VCaP (cell line): ENCODE measurements at regions not wholly inside any gene's neighbourhood (a gene's known extent, or its start where the extent isn't known, plus 50 kb on each side); places are given as distances from the start of the nearest gene placed in this dataset.

Experiments
- H3K27ac ChIP-seq: fragments of 450-650 bp; 2 replicates; pipeline ENCODE4 v1.5.1; 2017
- CTCF ChIP-seq: fragments of 450-650 bp; conservative IDR thresholded peaks from 2 replicates; pipeline ENCODE4 v1.5.1; 2017; ENCODE audit warnings: mild to moderate bottlenecking, moderate library complexity

GRCh38 chr9:86867804-86868313, 79.4 kb downstream of the GAS1 start:
- no peak for TF ChIP-seq CTCF
- 0 out of 2 replicates have a peak overlapping the region, but pooled peaks have one; percentile 6 for H3K27ac ChIP-seq

- no peak for TF ChIP-seq CTCF
Measured at GRCh38 chr9:86865952-86866351, 81.4 kb downstream of the GAS1 start.

GRCh38 chr9:86860006-86860405, 87.3 kb downstream of the GAS1 start:
- no peak for TF ChIP-seq CTCF
- no peak overlapping the region for H3K27ac ChIP-seq

More at GRCh38 chr9:86865952-86866351, 81.4 kb downstream of the GAS1 start:
- no peak overlapping the region for H3K27ac ChIP-seq

GRCh38 chr9:86859056-86859455, 88.2 kb downstream of the GAS1 start:
- TF ChIP-seq CTCF: no peak
- H3K27ac ChIP-seq: no peak overlapping the region

- H3K27ac ChIP-seq: no peak overlapping the region
- no peak for TF ChIP-seq CTCF
Measured at GRCh38 chr9:86858009-86858408, 89.3 kb downstream of the GAS1 start.

- no peak overlapping the region for H3K27ac ChIP-seq
Measured at GRCh38 chr9:86856259-86856658, 91.0 kb downstream of the GAS1 start.

GRCh38 chr9:86854898-86855523, 92.3 kb downstream of the GAS1 start:
- TF ChIP-seq CTCF: no peak
- 0 out of 2 replicates have a peak overlapping the region, but pooled peaks have one; percentile 1 for H3K27ac ChIP-seq

More at GRCh38 chr9:86856259-86856658, 91.0 kb downstream of the GAS1 start:
- no peak for TF ChIP-seq CTCF
